Fibroblast of mammary gland (primary cell): ENCODE measurements at regions not wholly inside any gene's neighbourhood (a gene's known extent, or its start where the extent isn't known, plus 50 kb on each side); places are given as distances from the start of the nearest gene placed in this dataset.

ENCODE experiments used
- DNase-seq: peaks from one replicate; pipeline ENCODE4 v3.0.0-alpha.2; 2010; ENCODE audit warnings: low read depth
- H3K4me3 ChIP-seq: 2 replicates; pipeline ENCODE4 v1.5.1; 2011; ENCODE audit warnings: low read depth, mild to moderate bottlenecking, low read length, moderate library complexity; ENCODE audit not compliant: control insufficient read depth
- TF ChIP-seq, protein P1 (sequence below): conservative IDR thresholded peaks from 2 replicates; pipeline ENCODE4 v1.5.1; 2011; ENCODE audit warnings: low read depth, low read length, inconsistent platforms; ENCODE audit not compliant: control insufficient read depth, insufficient read depth

DNA sequence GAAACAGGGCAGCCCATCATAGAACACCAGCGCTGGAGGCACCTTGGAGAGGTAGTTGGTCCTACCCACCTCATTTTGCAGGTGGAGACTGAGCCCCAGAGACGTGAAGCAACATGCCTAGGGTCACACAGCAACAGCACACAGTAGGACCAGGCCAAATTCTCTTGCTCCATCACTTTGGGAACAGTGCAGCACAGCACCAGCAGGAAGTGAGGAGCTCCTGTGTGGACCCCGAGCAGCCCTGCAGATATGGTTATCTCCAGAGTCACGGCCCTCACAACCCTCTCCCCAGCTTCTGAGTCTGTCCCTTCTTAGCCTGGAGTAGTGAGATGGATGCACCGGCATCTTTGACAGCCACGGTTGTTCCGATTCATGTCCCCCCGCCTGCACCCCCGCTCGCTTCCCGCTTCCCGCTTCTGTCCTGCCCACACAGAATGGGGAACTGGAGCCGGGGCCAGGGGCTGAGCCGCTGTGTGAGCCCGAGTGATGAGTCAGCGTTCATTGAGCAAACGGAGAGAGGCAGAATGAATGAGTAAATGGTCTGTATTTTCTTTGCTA, 72.6 kb upstream of the DUSP22 start:
- peak; percentile 63 for DNase-seq

DNA sequence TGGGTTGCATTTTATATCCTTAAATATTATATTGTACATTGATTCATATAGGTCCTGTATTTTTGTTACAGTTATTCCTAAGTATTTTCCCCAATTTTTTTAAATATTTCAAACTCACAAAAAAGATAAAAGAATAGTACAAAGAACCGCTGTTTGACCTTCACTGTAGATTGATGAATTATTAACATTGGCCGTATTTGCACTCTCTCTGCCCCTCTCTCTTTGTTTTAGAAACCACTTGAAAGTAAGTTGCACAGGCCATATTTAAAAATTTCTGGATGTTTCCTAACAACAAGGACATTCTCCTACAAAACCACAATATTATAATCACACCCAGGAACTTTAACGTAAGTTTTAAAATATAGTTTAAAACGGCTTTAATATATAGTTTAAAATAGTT, 72.0 kb upstream of the DUSP22 start:
- DNase-seq = no peak
- TF ChIP-seq, protein P1, sequence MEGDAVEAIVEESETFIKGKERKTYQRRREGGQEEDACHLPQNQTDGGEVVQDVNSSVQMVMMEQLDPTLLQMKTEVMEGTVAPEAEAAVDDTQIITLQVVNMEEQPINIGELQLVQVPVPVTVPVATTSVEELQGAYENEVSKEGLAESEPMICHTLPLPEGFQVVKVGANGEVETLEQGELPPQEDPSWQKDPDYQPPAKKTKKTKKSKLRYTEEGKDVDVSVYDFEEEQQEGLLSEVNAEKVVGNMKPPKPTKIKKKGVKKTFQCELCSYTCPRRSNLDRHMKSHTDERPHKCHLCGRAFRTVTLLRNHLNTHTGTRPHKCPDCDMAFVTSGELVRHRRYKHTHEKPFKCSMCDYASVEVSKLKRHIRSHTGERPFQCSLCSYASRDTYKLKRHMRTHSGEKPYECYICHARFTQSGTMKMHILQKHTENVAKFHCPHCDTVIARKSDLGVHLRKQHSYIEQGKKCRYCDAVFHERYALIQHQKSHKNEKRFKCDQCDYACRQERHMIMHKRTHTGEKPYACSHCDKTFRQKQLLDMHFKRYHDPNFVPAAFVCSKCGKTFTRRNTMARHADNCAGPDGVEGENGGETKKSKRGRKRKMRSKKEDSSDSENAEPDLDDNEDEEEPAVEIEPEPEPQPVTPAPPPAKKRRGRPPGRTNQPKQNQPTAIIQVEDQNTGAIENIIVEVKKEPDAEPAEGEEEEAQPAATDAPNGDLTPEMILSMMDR = no peak

More for the DNA sequence above, 72.6 kb upstream of the DUSP22 start:
- TF ChIP-seq, protein P1 = no peak
- no peak overlapping the region for H3K4me3 ChIP-seq

DNA sequence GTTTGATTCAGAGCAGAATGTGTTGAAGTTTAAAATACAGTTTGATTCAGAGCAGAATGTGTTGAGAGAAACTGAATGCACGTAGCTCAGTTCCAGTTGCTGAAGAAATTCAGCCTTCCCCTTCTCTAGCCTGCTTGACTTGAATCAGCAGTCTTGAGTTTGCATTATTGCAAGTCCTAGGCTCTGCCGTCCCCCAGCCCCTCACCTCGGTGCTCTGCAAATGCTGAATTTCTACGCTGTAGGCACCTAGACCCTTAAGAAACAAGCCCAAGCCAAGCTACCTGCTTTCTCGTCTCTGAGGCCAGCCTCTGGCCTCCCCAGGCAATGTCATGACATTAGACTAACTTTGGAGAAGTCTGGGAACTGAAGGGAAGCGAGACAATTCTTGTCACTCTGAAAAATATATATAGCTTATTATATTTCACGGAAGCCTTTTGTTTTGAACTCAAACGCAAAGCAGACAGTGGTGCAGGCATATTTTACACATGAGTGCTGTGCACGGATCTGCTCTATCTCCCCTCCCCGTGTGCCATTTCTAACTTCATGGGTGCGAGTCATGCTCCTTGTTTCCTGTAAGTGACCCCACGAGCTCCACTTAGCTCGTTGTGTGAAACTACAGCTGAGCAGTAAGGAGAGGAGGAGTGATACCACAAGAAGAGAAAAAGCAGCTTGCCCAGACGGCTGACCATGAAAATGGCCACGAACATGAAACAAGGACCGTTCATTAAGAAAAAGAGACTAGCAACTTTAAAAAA, 71.4 kb upstream of the DUSP22 start:
- TF ChIP-seq, protein P1 = no peak
- peak; percentile 43 for DNase-seq

More for the DNA sequence above, 72.0 kb upstream of the DUSP22 start:
- H3K4me3 ChIP-seq = no peak overlapping the region

DNA sequence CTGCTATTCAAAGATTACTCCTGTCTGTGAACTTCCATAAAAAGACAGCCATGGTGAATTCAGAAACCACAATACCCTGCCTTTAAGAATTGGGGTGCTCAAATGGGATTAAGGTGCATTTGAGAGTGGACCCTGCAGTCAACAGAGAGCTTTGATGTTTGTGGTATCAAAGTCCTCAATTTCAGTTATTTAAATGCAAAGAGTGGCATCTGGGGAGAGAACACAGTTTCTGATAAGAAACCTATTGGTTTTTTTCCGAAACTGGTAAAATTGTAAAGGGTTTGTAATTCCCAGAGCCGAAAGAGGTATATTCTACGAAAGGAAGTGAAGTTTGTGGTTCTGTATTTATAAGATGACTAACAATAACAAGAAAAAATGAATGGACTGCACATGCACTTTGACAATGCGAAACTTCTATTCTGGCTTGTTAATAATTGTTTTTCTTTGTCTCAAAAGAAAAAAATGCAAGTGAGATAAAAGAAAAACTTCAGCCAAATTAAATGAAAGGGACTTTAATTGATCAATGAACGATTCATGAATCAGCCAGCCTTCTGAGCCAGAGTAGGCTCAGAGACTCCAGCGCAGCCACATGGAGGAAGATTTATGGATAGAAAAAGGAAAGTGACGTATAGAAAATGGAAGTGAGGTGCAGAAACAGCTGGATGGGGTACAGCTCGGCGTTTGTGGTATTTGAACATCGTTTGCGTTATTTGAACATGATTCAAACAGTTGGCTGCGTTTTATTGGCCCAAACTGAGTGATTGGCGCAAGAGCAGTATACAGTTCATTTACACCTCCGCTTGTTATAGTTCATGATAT, 70.5 kb upstream of the DUSP22 start:
- TF ChIP-seq, protein P1 = no peak
- no peak overlapping the region for H3K4me3 ChIP-seq
- DNase-seq = peak; percentile 20

More for the DNA sequence above, 71.4 kb upstream of the DUSP22 start:
- no peak overlapping the region for H3K4me3 ChIP-seq

DNA sequence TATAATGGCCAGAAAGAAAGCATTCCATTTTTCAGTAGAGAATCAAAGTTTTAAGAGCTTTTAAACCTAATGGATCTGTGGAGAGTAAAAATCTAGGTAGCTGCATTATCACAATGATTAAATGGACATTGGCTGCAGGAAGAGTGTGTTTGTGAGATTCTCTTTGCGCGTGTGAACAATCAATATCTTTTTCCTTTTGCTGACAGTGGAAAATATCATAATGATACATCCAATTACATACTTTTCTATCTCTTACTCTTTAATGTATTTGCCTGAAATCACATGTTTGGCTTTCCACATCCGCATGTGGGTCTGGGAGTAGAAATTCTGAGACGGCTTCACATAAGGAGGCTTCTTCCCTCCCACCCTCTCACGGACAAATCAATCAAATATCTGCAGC, 69.8 kb upstream of the DUSP22 start:
- no peak overlapping the region for H3K4me3 ChIP-seq
- TF ChIP-seq, protein P1 = no peak
- DNase-seq = no peak

DNA sequence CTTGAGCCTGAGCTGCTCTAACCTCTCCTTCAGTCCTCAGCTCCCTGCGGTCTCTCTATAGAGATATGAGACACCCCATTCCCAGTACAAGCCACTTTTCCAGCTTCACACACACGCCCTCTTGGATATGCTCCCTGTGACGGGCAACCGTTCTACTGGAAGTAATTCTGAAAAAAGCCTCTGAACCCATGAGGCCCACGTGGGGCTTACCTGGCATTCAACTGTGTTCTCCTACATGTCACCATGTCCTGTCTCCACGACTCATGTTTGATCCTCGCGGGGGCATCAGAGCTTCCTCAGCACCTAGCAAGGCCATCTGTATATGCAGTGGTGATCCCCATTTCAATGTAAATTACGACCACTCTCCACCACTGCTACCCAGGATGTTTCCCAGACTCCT, 69.2 kb upstream of the DUSP22 start:
- no peak for DNase-seq
- TF ChIP-seq, protein P1 = no peak

More for the DNA sequence above, 69.2 kb upstream of the DUSP22 start:
- no peak overlapping the region for H3K4me3 ChIP-seq
